SIG-M5 treated with dmso at 0.1 percent for 504 hours (cell line): ENCODE measurements at regions not wholly inside any gene's neighbourhood (a gene's known extent, or its start where the extent isn't known, plus 50 kb on each side); places are given as distances from the start of the nearest gene placed in this dataset.

Experiments used
- DNase-seq: peaks from one replicate; lab custom pipeline; 2025; ENCODE audit not compliant: unreplicated experiment; lab: John Stamatoyannopoulos, UW

GRCh38 chr10:61157182-61157581, 213.2 kb upstream of the RHOBTB1 start:
- no peak for DNase-seq

- no peak for DNase-seq
Observed at GRCh38 chr10:61153771-61154170, 209.8 kb upstream of the RHOBTB1 start.

- no peak for DNase-seq
Observed at GRCh38 chr10:61151059-61151458, 207.1 kb upstream of the RHOBTB1 start.

GRCh38 chr10:61148451-61148850, 204.5 kb upstream of the RHOBTB1 start:
- DNase-seq = no peak

GRCh38 chr10:61142987-61143386, 199.0 kb upstream of the RHOBTB1 start:
- DNase-seq = no peak

GRCh38 chr10:61140765-61141392, 196.9 kb upstream of the RHOBTB1 start:
- DNase-seq = peak; percentile 7

- no peak for DNase-seq
Observed at GRCh38 chr10:61139592-61139953, 195.6 kb upstream of the RHOBTB1 start.

GRCh38 chr10:61138708-61139591, 195.0 kb upstream of the RHOBTB1 start:
- no peak for DNase-seq

- DNase-seq = no peak
Observed at GRCh38 chr10:61136139-61136538, 192.2 kb upstream of the RHOBTB1 start.

GRCh38 chr10:61135276-61135721, 191.3 kb upstream of the RHOBTB1 start:
- DNase-seq = no peak

- no peak for DNase-seq
Observed at GRCh38 chr10:61130366-61130765, 186.4 kb upstream of the RHOBTB1 start.

- no peak for DNase-seq
Observed at GRCh38 chr10:61128196-61128595, 184.2 kb upstream of the RHOBTB1 start.

- no peak for DNase-seq
Observed at GRCh38 chr10:61125560-61126170, 181.7 kb upstream of the RHOBTB1 start.

GRCh38 chr10:61124756-61125530, 181.0 kb upstream of the RHOBTB1 start:
- no peak for DNase-seq

- DNase-seq = no peak
Observed at GRCh38 chr10:61120805-61121204, 176.8 kb upstream of the RHOBTB1 start.

GRCh38 chr10:61119573-61119972, 175.6 kb upstream of the RHOBTB1 start:
- no peak for DNase-seq

GRCh38 chr10:61115897-61116296, 171.9 kb upstream of the RHOBTB1 start:
- no peak for DNase-seq

- no peak for DNase-seq
Observed at GRCh38 chr10:61112771-61113170, 168.8 kb upstream of the RHOBTB1 start.

- DNase-seq = no peak
Observed at GRCh38 chr10:61110936-61111335, 167.0 kb upstream of the RHOBTB1 start.

GRCh38 chr10:61110188-61110844, 166.3 kb upstream of the RHOBTB1 start:
- DNase-seq = no peak

- DNase-seq = no peak
Observed at GRCh38 chr10:61108915-61109314, 164.9 kb upstream of the RHOBTB1 start.
